Gastroesophageal sphincter (tissue), 3 donors: ENCODE measurements at regions not wholly inside any gene's neighbourhood (a gene's known extent, or its start where the extent isn't known, plus 50 kb on each side); places are given as distances from the start of the nearest gene placed in this dataset.

Experiments used
- POLR2A ChIP-seq, 2 donors: fragments of 450-650 bp; IDR thresholded peaks; one replicate each; pipeline ENCODE4 v1.6.1; 2017; ENCODE audit warnings: antibody characterized with exemption in 2 of 2, mild to moderate bottlenecking in 2 of 2, moderate library complexity in 1 of 2
- POLR2AphosphoS5 ChIP-seq: sonication (generic); formaldehyde crosslinking; IDR thresholded peaks from one replicate; pipeline ENCODE4 v1.6.1; 2017; ENCODE audit warnings: antibody characterized with exemption
- TF ChIP-seq, protein P1 (sequence below), 4 experiments: fragments of 200-600 bp in 2 of 4; fragments of 450-650 bp in 2 of 4; sonication (generic) in 1 of 4; IDR thresholded peaks; one replicate each; pipeline ENCODE4 v1.5.1; 2017 to 2019; ENCODE audit warnings: antibody characterized with exemption in 4 of 4, mild to moderate bottlenecking in 2 of 4, moderate library complexity in 2 of 4

DNA sequence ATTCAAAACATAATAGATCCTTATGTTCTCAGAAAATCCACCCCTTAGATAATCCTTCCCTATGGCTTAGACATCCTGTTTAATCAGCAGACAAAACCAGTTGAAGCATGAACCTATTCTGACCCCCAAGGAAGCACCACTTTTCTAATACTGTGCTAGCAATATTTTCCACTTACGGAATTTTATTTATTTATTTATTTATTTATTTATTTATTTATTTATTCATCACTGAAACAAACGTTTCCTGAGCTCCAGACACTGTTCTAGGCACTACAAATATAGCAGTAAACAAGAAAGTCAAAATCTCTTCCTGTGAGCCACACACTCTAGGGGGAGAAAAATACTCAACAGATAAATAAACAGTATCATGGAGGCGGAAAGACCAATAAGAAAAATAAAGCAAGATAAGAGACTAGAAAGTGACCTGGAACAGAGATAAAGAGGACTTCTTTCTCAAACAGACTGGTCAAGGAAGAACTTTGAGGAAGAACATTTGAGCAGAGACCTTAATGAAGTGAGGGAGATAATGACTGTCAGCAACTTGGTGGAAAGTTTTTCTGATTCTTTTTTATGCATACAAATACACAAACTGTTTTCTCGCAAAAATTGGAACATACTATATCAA is 145.5 kb upstream of the POGK start:
- TF ChIP-seq POLR2AphosphoS5 (no peak), POLR2A (IDR thresholded peaks at IDR 0.05) (no peak)
- TF ChIP-seq, protein P1, sequence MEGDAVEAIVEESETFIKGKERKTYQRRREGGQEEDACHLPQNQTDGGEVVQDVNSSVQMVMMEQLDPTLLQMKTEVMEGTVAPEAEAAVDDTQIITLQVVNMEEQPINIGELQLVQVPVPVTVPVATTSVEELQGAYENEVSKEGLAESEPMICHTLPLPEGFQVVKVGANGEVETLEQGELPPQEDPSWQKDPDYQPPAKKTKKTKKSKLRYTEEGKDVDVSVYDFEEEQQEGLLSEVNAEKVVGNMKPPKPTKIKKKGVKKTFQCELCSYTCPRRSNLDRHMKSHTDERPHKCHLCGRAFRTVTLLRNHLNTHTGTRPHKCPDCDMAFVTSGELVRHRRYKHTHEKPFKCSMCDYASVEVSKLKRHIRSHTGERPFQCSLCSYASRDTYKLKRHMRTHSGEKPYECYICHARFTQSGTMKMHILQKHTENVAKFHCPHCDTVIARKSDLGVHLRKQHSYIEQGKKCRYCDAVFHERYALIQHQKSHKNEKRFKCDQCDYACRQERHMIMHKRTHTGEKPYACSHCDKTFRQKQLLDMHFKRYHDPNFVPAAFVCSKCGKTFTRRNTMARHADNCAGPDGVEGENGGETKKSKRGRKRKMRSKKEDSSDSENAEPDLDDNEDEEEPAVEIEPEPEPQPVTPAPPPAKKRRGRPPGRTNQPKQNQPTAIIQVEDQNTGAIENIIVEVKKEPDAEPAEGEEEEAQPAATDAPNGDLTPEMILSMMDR (IDR thresholded peaks at IDR 0.05): no peak
